T-cell (primary cell): ENCODE measurements at regions not wholly inside any gene's neighbourhood (a gene's known extent, or its start where the extent isn't known, plus 50 kb on each side); places are given as distances from the start of the nearest gene placed in this dataset.
"Not testable (repeated sequence)": the region's sequence is repeated elsewhere in the genome, so short reads cannot be mapped to it uniquely, and the experiment has no call there.

Experiments
- ATAC-seq, 4 experiments: fragments of 200-7000 bp in 3 of 4; fragments of 150-1000 bp in 1 of 4; cut with Tn5 transposase; replicated peaks in 1 of 4; 1 replicate in 3 of 4; 2 replicates in 1 of 4; pipeline ENCODE4 v1.10.0; 2021; ENCODE audit warnings: moderate library complexity in 3 of 4, mild to moderate bottlenecking in 2 of 4, moderate number of reproducible peaks in 1 of 4
- CTCF ChIA-PET, 2 donors: fragments of 300-600 bp; sonication (Branson Sonifier 250); formaldehyde crosslinking; loops; one replicate each; lab custom pipeline; 2022; ENCODE audit warnings: antibody characterized with exemption in 2 of 2; lab: Charles Lee
- POLR2A ChIA-PET, 2 donors: fragments of 300-600 bp; sonication (Branson Sonifier 250); formaldehyde crosslinking; loops; one replicate each; lab custom pipeline; 2022; ENCODE audit warnings: antibody characterized with exemption in 2 of 2; lab: Charles Lee
- DNase-seq, 35 experiments: peaks; one replicate each; pipeline versions ENCODE4 v3.0.0 to v3.0.0-alpha.2; 2013 to 2023
- H3K27ac ChIP-seq: one replicate; pipeline ENCODE4 v1.5.1; 2013; ENCODE audit warnings: low read length
- H3K27me3 ChIP-seq, 2 experiments: replicated peaks in 1 of 2; 1 replicate in 1 of 2; 2 replicates in 1 of 2; pipeline versions ENCODE4 v1.6.1 to v1.7.0; 2013; ENCODE audit warnings: low read length in 1 of 2, mixed read lengths in 1 of 2; ENCODE audit not compliant: control insufficient read depth in 2 of 2, insufficient read depth in 2 of 2; ENCODE audit errors: extremely low read depth in 1 of 2
- H3K36me3 ChIP-seq, 2 donors: 1 replicate in 1 of 2; 2 replicates in 1 of 2; pipeline versions ENCODE4 v1.6.1 to v1.7.0; 2013; ENCODE audit warnings: low read length in 1 of 2; ENCODE audit not compliant: control insufficient read depth in 2 of 2, insufficient read depth in 1 of 2; ENCODE audit errors: extremely low read depth in 1 of 2
- H3K4me1 ChIP-seq, 2 experiments: 1 replicate in 1 of 2; 2 replicates in 1 of 2; pipeline versions ENCODE4 v1.6.1 to v1.7.0; 2013; ENCODE audit warnings: low read length in 2 of 2, mixed read lengths in 1 of 2; ENCODE audit not compliant: insufficient read depth in 2 of 2, control insufficient read depth in 1 of 2; ENCODE audit errors: extremely low read depth in 1 of 2
- H3K4me3 ChIP-seq, 2 donors: 1 replicate in 1 of 2; 2 replicates in 1 of 2; pipeline versions ENCODE4 v1.5.1 to v1.7.0; 2013; ENCODE audit warnings: mild to moderate bottlenecking in 2 of 2, low read length in 1 of 2, moderate library complexity in 1 of 2; ENCODE audit not compliant: control insufficient read depth in 1 of 2; ENCODE audit errors: extremely low read depth in 1 of 2
- H3K9me3 ChIP-seq: 2 replicates; pipeline ENCODE4 v1.7.0; 2013
- H3K27ac Mint-ChIP-seq, 2 donors: one replicate each; pipeline ENCODE4 v1.8.0; 2020 to 2021; ENCODE audit warnings: mild to moderate bottlenecking in 2 of 2, mixed read lengths in 2 of 2
- H3K27me3 Mint-ChIP-seq, 2 donors: one replicate each; pipeline ENCODE4 v1.8.0; 2021 to 2022; ENCODE audit warnings: mixed read lengths in 2 of 2
- H3K36me3 Mint-ChIP-seq: one replicate; pipeline ENCODE4 v1.8.0; 2021; ENCODE audit warnings: mixed read lengths
- H3K4me1 Mint-ChIP-seq, 3 donors: one replicate each; pipeline ENCODE4 v1.8.0; 2020 to 2022; ENCODE audit warnings: mixed read lengths in 3 of 3, mild to moderate bottlenecking in 1 of 3
- H3K4me3 Mint-ChIP-seq, 3 donors: one replicate each; pipeline ENCODE4 v1.8.0; 2020 to 2022; ENCODE audit warnings: mild to moderate bottlenecking in 3 of 3, mixed read lengths in 3 of 3, moderate library complexity in 3 of 3
- H3K9me3 Mint-ChIP-seq, 3 donors: one replicate each; pipeline ENCODE4 v1.8.0; 2020 to 2022; ENCODE audit warnings: mixed read lengths in 3 of 3
- WGBS: methylation state at CpG from one replicate; pipeline ENCODE4 v1.1.5; 2013; ENCODE audit warnings: missing lambda C conversion rate; ENCODE audit not compliant: insufficient coverage; 5-methylcytosine and 5-hydroxymethylcytosine counted together

GRCh38 chr10:111634191-111634590, 549.4 kb downstream of the GPAM start:
- POLR2A ChIA-PET, result no interaction called here
- no peak for ATAC-seq

DNA sequence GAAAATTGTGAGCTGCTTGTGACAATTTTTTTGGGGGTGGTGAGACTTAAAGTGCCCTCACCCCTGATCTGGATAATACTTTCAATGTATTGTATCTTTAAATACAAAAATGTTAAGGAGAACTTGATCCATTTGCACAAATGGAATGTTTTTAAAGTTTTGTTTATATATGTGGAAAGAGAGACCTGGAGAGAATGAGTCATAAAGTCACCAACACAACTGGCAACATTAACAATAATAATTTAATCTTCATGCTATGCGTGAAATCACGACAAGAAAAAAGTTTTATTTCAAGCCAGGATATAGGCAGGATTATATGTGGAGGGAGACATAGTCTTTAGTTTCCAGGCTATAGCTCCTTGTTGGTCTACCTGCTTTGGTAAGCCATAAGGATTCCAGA, 537.5 kb downstream of the GPAM start:
- ATAC-seq (no peak), DNase-seq (no peak)
- H3K27ac ChIP-seq, result no peak overlapping the region
- H3K27me3 ChIP-seq, result no peaks in the 10 kb centered on the region
- no peaks in the 10 kb centered on the region for H3K36me3 ChIP-seq
- H3K9me3 ChIP-seq, result no peaks in the 10 kb centered on the region
- no peaks in the 10 kb centered on the region for H3K4me1 ChIP-seq
- Mint-ChIP-seq H3K4me1 (no peaks in the 10 kb centered on the region), H3K36me3 (no peaks in the 10 kb centered on the region), H3K9me3 (peaks cover 13 to 29% (median 21%) of the 10 kb centered on the region in 3 donors), H3K4me3 (no peak overlapping the region), H3K27ac (no peak overlapping the region), H3K27me3 (no peaks in the 10 kb centered on the region)
- ChIA-PET CTCF (no interaction called here), POLR2A (no interaction called here)
- WGBS, result no CpG with 5 or more reads among the region's 2 CpGs
- no peak overlapping the region for H3K4me3 ChIP-seq

More at GRCh38 chr10:111634191-111634590, 549.4 kb downstream of the GPAM start:
- Mint-ChIP-seq H3K36me3 (no peaks in the 10 kb centered on the region), H3K4me3 (no peak overlapping the region), H3K27me3 (peaks cover 2 to 16% of the 10 kb centered on the region in 2 donors), H3K4me1 (no peaks in the 10 kb centered on the region), H3K27ac (no peak overlapping the region), H3K9me3 (peaks cover 0 to 5% (median 0%) of the 10 kb centered on the region in 3 donors)
- Histone ChIP-seq H3K9me3 (no peaks in the 10 kb centered on the region), H3K27me3 (no peaks in the 10 kb centered on the region), H3K27ac (no peak overlapping the region), H3K4me3 (no peak overlapping the region), H3K36me3 (no peaks in the 10 kb centered on the region), H3K4me1 (no peaks in the 10 kb centered on the region)
- WGBS, result 75% methylated on average over 1 of the region's 3 CpGs
- DNase-seq, result no peak
- CTCF ChIA-PET, result interaction anchor here in 1 of 2 donors (0.6 kb wide), 1 partner anchor 10 kb away, joined by 3 read pairs; no protein-coding TSS in a partner anchor

DNA sequence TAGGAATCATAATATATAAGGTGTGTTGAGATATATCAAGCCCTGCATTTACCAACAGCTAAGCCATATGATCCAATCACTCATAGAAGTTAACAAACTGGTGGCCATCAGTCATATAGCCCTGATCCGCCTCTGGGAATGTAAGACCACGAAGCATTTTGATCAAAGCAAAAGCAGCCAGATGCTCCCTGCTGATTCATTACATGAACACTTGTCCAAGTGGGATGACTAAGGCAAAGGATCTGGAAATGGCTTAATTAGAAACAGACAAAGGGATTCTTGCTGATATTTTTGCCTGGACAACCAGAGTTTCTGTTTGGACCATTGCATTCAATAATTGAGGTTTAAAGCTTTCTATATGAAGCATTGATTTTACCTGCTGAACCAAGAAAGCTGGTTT, 535.5 kb downstream of the GPAM start:
- CTCF ChIA-PET, result no interaction called here
- no peak overlapping the region for H3K27ac Mint-ChIP-seq
- H3K36me3 Mint-ChIP-seq, result no peaks in the 10 kb centered on the region
- no peak overlapping the region for H3K4me3 Mint-ChIP-seq
- Histone ChIP-seq H3K36me3 (no peaks in the 10 kb centered on the region), H3K4me1 (no peaks in the 10 kb centered on the region), H3K4me3 (no peak overlapping the region), H3K27ac (no peak overlapping the region), H3K9me3 (no peaks in the 10 kb centered on the region), H3K27me3 (no peaks in the 10 kb centered on the region)
- DNase-seq (no peak), ATAC-seq (no peak)
- peaks cover 13 to 37% (median 20%) of the 10 kb centered on the region in 3 donors for H3K9me3 Mint-ChIP-seq
- peaks cover 0 to 6% of the 10 kb centered on the region in 2 donors for H3K27me3 Mint-ChIP-seq
- H3K4me1 Mint-ChIP-seq, result no peaks in the 10 kb centered on the region
- POLR2A ChIA-PET, result no interaction called here
- WGBS, result 67% methylated on average over 1 of the region's 2 CpGs

DNA sequence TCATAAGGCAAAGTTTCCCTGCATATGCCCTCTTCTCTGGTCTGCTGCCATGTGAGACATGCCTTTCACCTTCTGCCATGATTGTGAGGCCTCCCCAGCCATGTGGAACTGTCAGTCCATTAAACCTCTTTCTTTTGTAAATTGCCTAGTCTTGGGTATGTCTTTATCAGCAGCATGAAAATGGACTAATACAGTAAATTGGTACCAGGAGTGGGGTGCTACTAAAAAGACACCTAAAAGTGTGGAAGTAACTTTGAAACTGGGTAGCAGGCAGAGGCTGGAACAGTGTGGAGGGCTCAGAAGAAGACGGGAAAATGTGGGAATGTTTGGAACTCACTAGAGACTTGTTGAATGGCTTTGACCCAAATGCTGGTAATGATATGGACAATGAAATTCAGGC, 534.5 kb downstream of the GPAM start:
- H3K27me3 Mint-ChIP-seq, ATAC-seq, CTCF ChIA-PET, H3K4me3 Mint-ChIP-seq, H3K4me3 ChIP-seq, DNase-seq, H3K9me3 ChIP-seq, H3K4me1 Mint-ChIP-seq, H3K27me3 ChIP-seq, H3K27ac Mint-ChIP-seq, H3K4me1 ChIP-seq, POLR2A ChIA-PET, H3K36me3 ChIP-seq, H3K36me3 Mint-ChIP-seq, H3K27ac ChIP-seq: not testable (repeated sequence)
- H3K9me3 Mint-ChIP-seq, result peaks cover 13 to 37% (median 16%) of the 10 kb centered on the region in 3 donors
- WGBS, result 74% methylated on average over 1 of the region's 1 CpG

DNA sequence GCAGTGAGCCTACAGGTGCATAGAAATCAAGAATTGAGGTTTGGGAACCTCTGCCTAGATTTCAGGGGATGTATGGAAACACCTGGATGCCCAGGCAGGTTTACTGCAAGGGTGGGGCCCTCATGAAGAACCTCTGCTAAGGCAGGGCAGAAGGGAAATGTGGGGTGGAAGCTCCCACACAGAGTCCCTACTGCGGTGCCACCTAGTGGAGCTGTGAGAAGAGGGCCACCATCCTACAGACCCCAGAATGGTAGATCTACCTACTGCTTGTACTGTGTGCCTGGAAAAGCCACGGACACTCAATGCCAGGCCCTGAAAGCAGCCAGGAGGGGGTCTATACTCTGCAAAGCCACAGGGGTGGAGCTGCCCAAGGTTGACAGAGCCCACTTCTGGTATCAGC, 533.5 kb downstream of the GPAM start:
- peaks cover 13 to 37% (median 16%) of the 10 kb centered on the region in 3 donors for H3K9me3 Mint-ChIP-seq
- H3K27ac Mint-ChIP-seq, result no peak overlapping the region
- 67% methylated on average over 1 of the region's 2 CpGs for WGBS
- DNase-seq, result no peak
- Histone ChIP-seq H3K4me3 (no peak overlapping the region), H3K27me3 (no peaks in the 10 kb centered on the region), H3K36me3 (no peaks in the 10 kb centered on the region), H3K4me1 (no peaks in the 10 kb centered on the region), H3K9me3 (no peaks in the 10 kb centered on the region), H3K27ac (no peak overlapping the region)
- H3K27me3 Mint-ChIP-seq, result peaks cover 0 to 6% of the 10 kb centered on the region in 2 donors
- H3K36me3 Mint-ChIP-seq, result no peaks in the 10 kb centered on the region
- no peaks in the 10 kb centered on the region for H3K4me1 Mint-ChIP-seq
- no peak for ATAC-seq
- ChIA-PET POLR2A (no interaction called here), CTCF (no interaction called here)
- H3K4me3 Mint-ChIP-seq, result no peak overlapping the region

GRCh38 chr10:111656066-111656465, 527.5 kb downstream of the GPAM start:
- Mint-ChIP-seq H3K9me3 (peaks cover 0 to 10% (median 2%) of the 10 kb centered on the region in 3 donors), H3K27ac (no peak overlapping the region), H3K36me3 (no peaks in the 10 kb centered on the region), H3K4me1 (no peaks in the 10 kb centered on the region), H3K27me3 (peaks cover 0 to 10% of the 10 kb centered on the region in 2 donors), H3K4me3 (no peak overlapping the region)
- H3K9me3 ChIP-seq, result no peaks in the 10 kb centered on the region
- CTCF ChIA-PET, result no interaction called here
- no peak for DNase-seq
- no peak for ATAC-seq
- no peaks in the 10 kb centered on the region for H3K4me1 ChIP-seq
- POLR2A ChIA-PET, result no interaction called here
- no peak overlapping the region for H3K27ac ChIP-seq
- H3K36me3 ChIP-seq, result no peaks in the 10 kb centered on the region
- H3K4me3 ChIP-seq, result no peak overlapping the region
- H3K27me3 ChIP-seq, result no peaks in the 10 kb centered on the region

GRCh38 chr10:111677759-111678158, 505.8 kb downstream of the GPAM start:
- Histone ChIP-seq H3K4me1 (no peaks in the 10 kb centered on the region), H3K27me3 (no peaks in the 10 kb centered on the region), H3K36me3 (no peaks in the 10 kb centered on the region), H3K9me3 (no peaks in the 10 kb centered on the region), H3K27ac (no peak overlapping the region), H3K4me3 (no peak overlapping the region)
- DNase-seq (no peak), ATAC-seq (no peak)
- H3K36me3 Mint-ChIP-seq, result no peaks in the 10 kb centered on the region
- ChIA-PET CTCF (no interaction called here), POLR2A (no interaction called here)
- H3K27me3 Mint-ChIP-seq, result no peaks in the 10 kb centered on the region
- H3K9me3 Mint-ChIP-seq, result no peaks in the 10 kb centered on the region
- no peak overlapping the region for H3K4me3 Mint-ChIP-seq
- no peaks in the 10 kb centered on the region for H3K4me1 Mint-ChIP-seq
- WGBS, result no CpG with 5 or more reads among the region's 1 CpG
- no peak overlapping the region for H3K27ac Mint-ChIP-seq
